ENCODE measurements at regions not wholly inside any gene's neighbourhood (a gene's known extent, or its start where the extent isn't known, plus 50 kb on each side); places are given as distances from the start of the nearest gene placed in this dataset.

DNA sequence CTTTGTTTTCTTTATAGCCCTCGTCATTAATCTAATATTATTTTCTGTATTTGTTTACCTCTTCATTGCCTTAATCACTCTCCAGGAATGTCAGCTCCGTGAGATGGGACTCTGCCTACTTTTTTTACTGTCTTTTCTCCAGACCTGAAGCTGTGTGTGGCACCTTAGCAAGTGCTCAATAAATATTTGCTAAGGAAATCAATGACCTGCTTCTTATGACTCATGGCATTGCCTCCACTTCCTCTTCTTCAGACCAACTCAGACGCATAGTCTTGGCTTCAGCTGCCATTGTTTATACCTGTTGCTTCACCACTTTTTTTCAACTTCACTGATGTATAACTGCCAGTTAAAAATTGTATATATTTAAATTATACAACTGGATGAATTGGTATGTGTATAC is 218.5 kb upstream of the CMC1 start:
- H3K4me3 ChIP-seq (ENCODE audit: low read length) = no peak overlapping the region
- TF ChIP-seq, protein P1, sequence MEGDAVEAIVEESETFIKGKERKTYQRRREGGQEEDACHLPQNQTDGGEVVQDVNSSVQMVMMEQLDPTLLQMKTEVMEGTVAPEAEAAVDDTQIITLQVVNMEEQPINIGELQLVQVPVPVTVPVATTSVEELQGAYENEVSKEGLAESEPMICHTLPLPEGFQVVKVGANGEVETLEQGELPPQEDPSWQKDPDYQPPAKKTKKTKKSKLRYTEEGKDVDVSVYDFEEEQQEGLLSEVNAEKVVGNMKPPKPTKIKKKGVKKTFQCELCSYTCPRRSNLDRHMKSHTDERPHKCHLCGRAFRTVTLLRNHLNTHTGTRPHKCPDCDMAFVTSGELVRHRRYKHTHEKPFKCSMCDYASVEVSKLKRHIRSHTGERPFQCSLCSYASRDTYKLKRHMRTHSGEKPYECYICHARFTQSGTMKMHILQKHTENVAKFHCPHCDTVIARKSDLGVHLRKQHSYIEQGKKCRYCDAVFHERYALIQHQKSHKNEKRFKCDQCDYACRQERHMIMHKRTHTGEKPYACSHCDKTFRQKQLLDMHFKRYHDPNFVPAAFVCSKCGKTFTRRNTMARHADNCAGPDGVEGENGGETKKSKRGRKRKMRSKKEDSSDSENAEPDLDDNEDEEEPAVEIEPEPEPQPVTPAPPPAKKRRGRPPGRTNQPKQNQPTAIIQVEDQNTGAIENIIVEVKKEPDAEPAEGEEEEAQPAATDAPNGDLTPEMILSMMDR (IDR thresholded peaks at IDR 0.05; ENCODE audit: low read depth, low read length, poor library complexity, severe bottlenecking) = no peak
- no peak for TF ChIP-seq EZH2phosphoT487 (IDR thresholded peaks at IDR 0.05; ENCODE audit: borderline replicate concordance, low read length)
- H3F3A ChIP-seq (ENCODE audit: control insufficient read depth, insufficient read depth) = no peaks in the 10 kb centered on the region
- no peaks in the 10 kb centered on the region for H4K20me1 ChIP-seq (ENCODE audit: control insufficient read depth, insufficient read depth, low read depth, low read length)
- H3K4me1 ChIP-seq (ENCODE audit: control insufficient read depth, low read length) = no peaks in the 10 kb centered on the region
- H3K4me2 ChIP-seq (ENCODE audit: low read length) = no peak overlapping the region
- no peaks in the 10 kb centered on the region for H3K79me2 ChIP-seq (ENCODE audit: control insufficient read depth, low read length)
- no peaks in the 10 kb centered on the region for H3K27me3 ChIP-seq (ENCODE audit: control insufficient read depth, low read length)
- H3K36me3 ChIP-seq (ENCODE audit: control insufficient read depth, low read length) = no peaks in the 10 kb centered on the region
- H3K27ac ChIP-seq (ENCODE audit: low read depth, low read length) = no peak overlapping the region
- H3K9me2 ChIP-seq (replicated peaks; ENCODE audit: control insufficient read depth, low read length) = no peaks in the 10 kb centered on the region
- no peaks in the 10 kb centered on the region for H3K9me3 ChIP-seq (ENCODE audit: control insufficient read depth, insufficient read depth, low read length)

DNA sequence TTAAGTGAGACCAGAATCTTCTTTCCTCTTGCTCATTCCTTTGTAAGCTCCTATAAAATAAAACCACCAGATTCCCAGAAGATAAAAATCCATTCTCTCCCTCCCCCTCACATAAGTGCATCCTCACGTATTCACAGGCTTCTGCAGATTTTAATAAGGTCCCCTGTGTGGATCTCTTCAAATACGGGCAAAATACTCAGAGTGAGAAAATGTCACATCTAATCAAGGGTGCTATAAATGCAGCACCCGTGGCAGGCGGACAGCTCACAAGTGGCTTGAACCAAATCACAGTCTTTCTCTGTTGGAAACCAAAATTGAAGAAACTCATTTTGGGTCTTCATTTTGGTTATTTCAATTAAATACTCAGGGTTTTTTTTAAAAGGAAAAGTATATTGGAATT is 212.9 kb upstream of the CMC1 start:
- no peak overlapping the region for H3K4me3 ChIP-seq (ENCODE audit: low read length)
- no peaks in the 10 kb centered on the region for H3K9me3 ChIP-seq (ENCODE audit: control insufficient read depth, insufficient read depth, low read length)
- no peak overlapping the region for H3K4me2 ChIP-seq (ENCODE audit: low read length)
- H4K20me1 ChIP-seq (ENCODE audit: control insufficient read depth, insufficient read depth, low read depth, low read length) = no peaks in the 10 kb centered on the region
- H3K27ac ChIP-seq (ENCODE audit: low read depth, low read length) = no peak overlapping the region
- H3K27me3 ChIP-seq (ENCODE audit: control insufficient read depth, low read length) = no peaks in the 10 kb centered on the region
- H3K4me1 ChIP-seq (ENCODE audit: control insufficient read depth, low read length) = no peaks in the 10 kb centered on the region
- no peaks in the 10 kb centered on the region for H3F3A ChIP-seq (ENCODE audit: control insufficient read depth, insufficient read depth)
- TF ChIP-seq, protein P1 (IDR thresholded peaks at IDR 0.05; ENCODE audit: low read depth, low read length, poor library complexity, severe bottlenecking) = no peak
- TF ChIP-seq EZH2phosphoT487 (IDR thresholded peaks at IDR 0.05; ENCODE audit: borderline replicate concordance, low read length) = no peak
- no peaks in the 10 kb centered on the region for H3K9me2 ChIP-seq (replicated peaks; ENCODE audit: control insufficient read depth, low read length)
- no peaks in the 10 kb centered on the region for H3K36me3 ChIP-seq (ENCODE audit: control insufficient read depth, low read length)
- no peaks in the 10 kb centered on the region for H3K79me2 ChIP-seq (ENCODE audit: control insufficient read depth, low read length)

DNA sequence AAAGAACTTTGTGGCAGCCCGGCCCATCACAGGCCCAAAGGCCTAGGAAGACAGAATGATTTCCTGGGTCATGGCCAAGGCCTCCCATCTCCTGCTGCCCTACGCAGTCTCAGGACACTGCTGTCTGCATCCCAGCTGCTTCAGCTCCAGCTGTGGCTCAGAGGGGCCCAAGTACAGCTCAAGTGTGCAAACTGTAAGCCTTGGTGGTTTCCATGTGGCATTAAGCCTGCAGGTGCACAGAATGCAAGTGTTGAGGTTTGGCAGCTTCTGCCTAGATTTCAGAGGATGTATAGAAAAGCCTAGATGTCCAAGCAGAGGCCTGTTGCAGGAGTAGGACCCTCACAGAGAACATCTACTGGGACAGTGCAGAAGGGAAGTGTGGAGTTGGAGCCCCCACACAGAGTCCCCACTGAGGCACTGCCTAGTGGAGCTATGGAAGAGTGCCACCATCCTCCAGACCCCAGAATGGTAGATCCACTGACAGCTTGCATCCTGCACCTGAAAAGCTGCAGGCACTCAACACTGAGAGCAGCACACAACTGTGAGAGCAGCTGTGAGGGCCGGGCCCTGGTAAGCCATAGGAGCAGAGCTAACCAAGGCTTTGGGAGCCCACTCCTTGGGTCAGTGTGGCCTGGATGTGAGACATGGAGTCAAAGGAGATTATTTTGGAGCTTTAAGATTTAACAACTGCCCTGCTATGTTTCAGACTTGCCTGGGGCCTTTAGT is 208.2 kb upstream of the CMC1 start:
- TF ChIP-seq, protein P1 (IDR thresholded peaks at IDR 0.05; ENCODE audit: low read depth, low read length, poor library complexity, severe bottlenecking) = no peak
- no peak for TF ChIP-seq EZH2phosphoT487 (IDR thresholded peaks at IDR 0.05; ENCODE audit: borderline replicate concordance, low read length)
- Histone ChIP-seq H3K4me1 (ENCODE audit: control insufficient read depth, low read length) (no peaks in the 10 kb centered on the region), H3K36me3 (ENCODE audit: control insufficient read depth, low read length) (no peaks in the 10 kb centered on the region), H3K9me2 (replicated peaks; ENCODE audit: control insufficient read depth, low read length) (no peaks in the 10 kb centered on the region), H3K79me2 (ENCODE audit: control insufficient read depth, low read length) (no peaks in the 10 kb centered on the region), H3K27me3 (ENCODE audit: control insufficient read depth, low read length) (no peaks in the 10 kb centered on the region), H3F3A (ENCODE audit: control insufficient read depth, insufficient read depth) (no peaks in the 10 kb centered on the region), H3K4me3 (ENCODE audit: low read length) (no peak overlapping the region), H3K4me2 (ENCODE audit: low read length) (no peak overlapping the region), H3K27ac (ENCODE audit: low read depth, low read length) (no peak overlapping the region), H3K9me3 (ENCODE audit: control insufficient read depth, insufficient read depth, low read length) (no peaks in the 10 kb centered on the region), H4K20me1 (ENCODE audit: control insufficient read depth, insufficient read depth, low read depth, low read length) (no peaks in the 10 kb centered on the region)

All from DOHH2 (cell line).